Colon (tissue), 2 donors: ENCODE measurements at regions not wholly inside any gene's neighbourhood (a gene's known extent, or its start where the extent isn't known, plus 50 kb on each side); places are given as distances from the start of the nearest gene placed in this dataset.
"Not testable (repeated sequence)": the region's sequence is repeated elsewhere in the genome, so short reads cannot be mapped to it uniquely, and the experiment has no call there.

ENCODE experiments used
- FAIRE-seq: peaks from 2 replicates; lab custom pipeline; 2012; peaks lifted over from hg19 to GRCh38; lab: Jason Lieb, UNC
- donor health status: control.
- donor health status: control.

- FAIRE-seq = not testable (repeated sequence)
Measured at GRCh38 chr1:196002296-196002695, 605.9 kb downstream of the KCNT2 start.

DNA sequence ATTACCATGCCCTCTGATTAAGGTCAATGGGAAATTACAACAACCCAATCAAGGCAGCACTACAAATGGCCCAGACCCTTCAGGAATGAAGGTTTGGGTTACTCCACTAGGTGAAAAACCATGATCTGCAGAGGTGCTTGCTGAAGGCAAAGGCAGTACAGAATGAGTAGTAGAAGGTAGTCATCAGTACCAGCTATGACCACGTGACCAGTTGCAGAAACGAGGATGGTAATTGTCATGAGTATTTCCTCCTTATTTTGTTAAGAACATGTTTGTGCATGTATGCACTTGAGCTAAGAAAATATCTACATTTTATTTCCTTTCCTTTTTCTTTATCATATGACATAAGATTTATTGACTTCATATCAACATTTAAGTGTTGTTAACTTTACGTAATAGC lies 607.1 kb downstream of the KCNT2 start:
- FAIRE-seq = no peak

DNA sequence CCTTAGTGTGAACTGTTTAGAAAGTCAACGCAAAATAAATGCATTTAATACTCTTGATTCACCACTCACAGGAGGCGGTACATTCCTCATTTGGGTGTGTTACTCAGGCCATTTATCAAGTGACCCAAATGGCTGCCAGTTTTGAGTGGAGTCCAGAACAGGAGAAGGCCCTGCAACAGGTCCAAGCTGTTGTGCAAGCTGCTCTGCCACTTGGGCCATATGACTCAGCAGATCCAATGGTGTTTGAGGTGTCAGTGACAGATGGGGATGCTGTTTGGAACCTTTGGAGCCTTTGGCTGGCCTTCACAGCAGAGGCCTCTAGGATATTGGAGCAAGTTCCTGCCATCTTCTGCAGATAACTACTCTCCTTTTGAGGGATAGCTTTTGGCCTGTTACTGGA lies 609.2 kb downstream of the KCNT2 start:
- FAIRE-seq = no peak

DNA sequence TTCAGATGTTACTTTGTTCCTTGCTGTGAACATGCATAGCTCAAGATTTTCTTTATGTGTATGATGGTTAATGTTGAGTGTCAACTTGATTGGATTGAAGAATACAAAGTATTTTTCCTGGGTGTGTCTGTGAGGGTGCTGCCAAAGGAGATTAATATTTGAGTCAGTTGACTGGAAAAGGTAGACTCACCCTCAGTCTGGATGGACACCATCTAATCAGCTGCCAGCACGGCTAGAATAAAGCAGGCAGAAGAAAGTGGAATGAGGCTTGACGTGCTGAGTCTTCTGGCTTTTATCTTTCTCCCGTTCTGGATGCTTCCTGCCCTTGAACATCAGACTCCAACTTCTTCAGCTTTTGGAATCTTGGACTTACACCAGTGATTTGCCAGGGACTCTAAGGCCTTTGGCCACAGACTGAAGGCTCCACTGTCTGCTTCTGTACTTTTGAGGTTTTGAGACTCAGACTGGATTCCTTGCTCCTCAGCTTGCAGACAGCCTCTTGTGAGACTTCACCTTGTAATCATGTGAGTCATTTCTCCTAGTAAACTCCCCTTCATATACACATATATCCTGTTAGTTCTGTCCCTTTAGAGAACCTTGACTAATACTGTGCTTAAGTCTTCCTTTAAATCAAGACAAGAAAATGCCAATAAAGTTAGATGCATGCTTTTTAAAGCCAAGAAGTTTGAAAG lies 626.6 kb downstream of the KCNT2 start:
- no peak for FAIRE-seq

DNA sequence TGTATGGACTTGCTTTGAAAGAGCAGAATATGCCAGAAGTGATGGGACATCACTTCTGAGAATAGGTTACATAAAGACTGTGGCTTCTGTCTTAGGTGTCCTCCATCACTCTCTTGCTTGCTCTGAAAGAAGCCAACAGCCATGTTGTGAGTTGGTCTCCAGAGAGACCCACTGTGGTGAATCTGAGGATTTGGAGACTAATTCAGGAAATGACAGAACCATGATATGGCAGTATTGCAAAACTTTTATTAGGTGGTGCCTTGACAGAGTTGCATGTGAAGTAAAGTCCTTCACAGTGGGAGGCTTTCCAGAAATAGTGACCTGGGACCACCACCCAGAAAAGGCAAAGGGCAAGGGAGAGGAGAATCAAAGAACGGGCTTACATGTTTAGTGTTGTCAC lies 628.6 kb downstream of the KCNT2 start:
- FAIRE-seq = no peak

GRCh38 chr1:195973311-195973904 lies 634.8 kb downstream of the KCNT2 start:
- FAIRE-seq = no peak

- FAIRE-seq = no peak
Measured at GRCh38 chr1:195971589-195971988, 636.7 kb downstream of the KCNT2 start.

DNA sequence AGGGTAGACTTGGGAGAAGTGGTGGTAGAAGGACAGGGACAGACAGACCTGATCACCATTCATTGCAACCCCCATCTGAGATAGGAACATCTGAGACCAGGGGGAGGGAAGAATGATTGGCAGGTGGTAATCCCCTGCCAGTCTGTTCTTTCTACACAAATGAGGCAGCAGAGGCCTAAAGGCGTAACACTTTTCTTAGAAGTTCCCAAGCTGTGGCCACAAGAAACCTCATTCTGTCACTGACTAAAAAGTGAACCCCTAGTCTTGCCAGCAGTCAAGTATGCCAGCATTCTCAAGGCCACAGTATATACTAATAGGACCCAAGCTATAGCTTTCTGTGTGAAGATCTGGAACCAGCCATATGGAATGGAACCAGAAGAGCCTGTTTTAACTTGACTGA lies 638.0 kb downstream of the KCNT2 start:
- FAIRE-seq = no peak

DNA sequence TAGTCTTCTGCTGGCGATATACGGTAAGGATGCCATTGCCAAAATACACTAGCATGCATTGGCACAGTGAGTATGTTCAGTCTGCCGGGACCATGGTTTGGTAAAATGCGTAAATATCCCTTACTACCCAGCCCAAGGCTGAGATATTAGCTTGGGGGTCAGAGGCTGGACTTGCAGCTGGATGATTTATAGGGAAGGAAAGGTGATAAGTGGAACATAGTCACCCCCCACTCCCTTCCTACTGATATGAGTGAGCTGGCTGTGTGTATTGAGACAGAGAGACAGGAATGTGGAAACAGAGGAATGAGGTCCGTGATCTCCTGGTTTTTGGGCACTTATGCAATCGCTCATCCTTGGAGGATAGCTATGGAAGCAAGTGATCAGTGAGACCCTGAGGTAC lies 642.8 kb downstream of the KCNT2 start:
- FAIRE-seq = no peak

DNA sequence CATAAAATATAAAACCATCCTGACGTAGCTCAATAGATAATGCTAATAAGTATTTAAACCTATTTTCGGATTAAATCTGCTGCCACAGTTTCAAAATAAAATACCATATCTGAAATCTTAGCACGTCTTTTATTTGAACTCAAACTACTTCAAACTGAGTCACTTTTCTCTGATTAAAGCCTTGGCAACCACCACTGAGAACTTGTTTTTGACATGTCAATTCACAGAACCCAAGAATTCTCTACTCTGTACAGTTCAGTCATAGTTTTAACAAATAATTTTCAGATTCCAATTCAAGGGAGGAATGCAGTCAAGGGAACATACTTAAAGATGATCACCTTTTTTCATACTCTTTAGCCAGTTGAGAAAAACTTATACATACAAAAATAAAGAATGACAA lies 643.2 kb downstream of the KCNT2 start:
- no peak for FAIRE-seq

GRCh38 chr1:195964516-195964915 lies 643.7 kb downstream of the KCNT2 start:
- FAIRE-seq = no peak

GRCh38 chr1:195962051-195962450 lies 646.2 kb downstream of the KCNT2 start:
- FAIRE-seq = no peak

DNA sequence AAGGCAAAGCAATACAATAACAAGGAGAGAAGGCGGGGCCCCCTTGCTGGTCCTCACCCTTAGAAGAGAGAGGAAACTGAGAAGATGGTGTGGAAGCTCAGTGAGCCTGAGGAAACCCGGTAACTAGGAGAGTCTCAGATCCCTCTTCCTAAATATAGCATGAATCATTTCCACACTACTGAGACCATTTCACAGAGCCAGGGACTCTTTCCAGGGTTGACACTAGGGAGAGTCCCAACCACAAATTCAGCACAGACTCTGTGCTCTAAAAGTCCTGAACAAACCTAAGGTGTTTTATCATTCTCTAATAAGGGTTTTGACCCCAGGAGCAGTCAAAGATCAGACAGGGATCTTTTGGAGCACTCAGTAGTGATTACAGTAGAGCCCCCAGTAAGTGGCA lies 647.7 kb downstream of the KCNT2 start:
- FAIRE-seq = no peak

- FAIRE-seq = no peak
Measured at GRCh38 chr1:195958131-195958530, 650.1 kb downstream of the KCNT2 start.

GRCh38 chr1:195956845-195957244 lies 651.4 kb downstream of the KCNT2 start:
- FAIRE-seq = no peak

DNA sequence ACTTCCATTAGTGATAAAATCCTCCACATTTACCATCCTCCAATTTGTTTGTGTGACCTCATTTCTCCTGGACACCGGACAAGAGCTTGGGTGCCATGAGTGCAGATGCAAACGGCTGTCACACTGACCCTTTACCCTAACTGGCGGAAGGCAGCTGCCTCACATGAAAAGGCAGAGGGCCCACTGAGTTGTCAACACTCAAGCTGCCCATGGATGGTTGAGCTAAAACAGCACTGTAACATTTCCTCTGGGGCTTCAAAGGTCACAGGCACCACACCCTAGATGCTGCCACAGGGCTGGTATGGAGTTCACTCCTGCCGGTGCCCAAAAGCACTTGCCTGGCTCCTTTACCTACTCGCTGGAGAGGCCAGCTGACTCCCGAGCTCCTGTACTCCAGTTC lies 653.4 kb downstream of the KCNT2 start:
- no peak for FAIRE-seq

- FAIRE-seq = no peak
Measured at GRCh38 chr1:195951313-195951712, 656.9 kb downstream of the KCNT2 start.

GRCh38 chr1:195948123-195948895 lies 659.9 kb downstream of the KCNT2 start:
- FAIRE-seq = no peak

- no peak for FAIRE-seq
Measured at GRCh38 chr1:195946500-195946899, 661.7 kb downstream of the KCNT2 start.

GRCh38 chr1:195941795-195942194 lies 666.4 kb downstream of the KCNT2 start:
- FAIRE-seq = no peak

DNA sequence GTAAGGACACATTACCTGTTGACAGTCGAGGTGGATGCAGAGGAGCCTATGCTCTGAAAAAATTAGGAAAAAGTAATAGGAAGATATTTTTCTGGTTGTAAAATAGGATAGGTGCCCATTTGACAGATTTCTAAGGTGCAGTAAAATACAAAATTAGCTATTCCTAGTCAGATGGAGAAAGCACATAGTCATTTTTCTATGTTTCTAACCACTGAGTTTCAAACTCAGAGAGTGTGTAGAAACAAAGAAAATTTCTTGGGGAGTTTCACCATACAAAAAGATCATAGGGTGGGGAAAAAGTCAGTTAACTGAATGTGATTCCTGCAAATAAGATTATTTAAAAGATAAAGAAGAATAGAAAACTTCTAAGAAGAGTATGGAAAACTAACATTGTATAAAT lies 666.9 kb downstream of the KCNT2 start:
- no peak for FAIRE-seq

DNA sequence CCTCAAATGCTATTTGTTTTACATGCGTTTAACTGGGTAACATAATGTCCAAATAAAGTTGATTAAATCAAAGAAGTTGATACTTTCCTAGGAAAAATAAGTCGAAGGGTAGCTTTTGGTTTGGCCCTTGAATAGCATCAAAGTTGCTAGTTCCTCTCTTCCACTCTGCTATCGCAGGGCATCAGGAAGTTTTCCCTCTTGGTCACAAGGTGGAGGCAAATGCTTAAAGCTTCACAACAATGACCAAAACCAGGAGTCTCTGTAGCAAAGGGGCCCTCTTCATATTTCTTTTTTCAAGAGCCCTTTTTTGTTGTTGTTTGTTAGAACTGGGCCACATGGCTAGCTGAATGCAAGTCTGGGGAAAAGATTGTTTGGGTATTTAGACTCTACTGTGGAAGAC lies 668.4 kb downstream of the KCNT2 start:
- FAIRE-seq = no peak

DNA sequence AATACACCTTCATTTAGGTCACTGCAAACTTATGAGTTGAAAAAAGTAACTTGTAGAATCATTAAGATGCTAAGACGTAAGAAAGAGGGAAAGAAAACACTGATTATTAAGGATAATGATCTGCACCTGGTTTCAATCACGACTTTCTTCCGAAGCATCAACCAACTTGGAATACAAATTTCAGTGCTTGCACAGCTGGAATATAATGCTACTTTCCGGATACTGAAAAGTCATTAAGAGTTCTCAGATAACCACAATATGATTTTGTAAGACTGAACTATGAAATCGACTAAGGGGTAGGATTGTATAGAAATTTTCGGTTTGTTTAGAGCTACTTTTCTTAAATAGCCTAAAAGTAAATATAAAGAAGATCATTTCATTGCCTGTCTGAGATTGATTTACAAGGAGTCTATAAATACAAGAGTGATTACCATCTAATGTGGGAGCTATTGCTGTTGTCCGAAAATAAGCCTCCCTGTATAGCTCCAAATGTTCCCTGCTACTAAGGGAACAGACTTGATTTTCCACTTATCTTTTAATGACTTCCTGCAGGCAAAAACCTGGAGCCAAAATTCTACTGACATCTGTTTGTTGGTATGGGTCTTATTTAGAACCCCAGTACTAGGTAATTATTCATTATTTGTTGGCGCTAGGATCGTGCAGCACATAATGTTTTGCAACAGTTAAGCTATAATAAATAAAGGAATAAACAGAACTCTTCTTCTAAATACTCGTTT lies 673.3 kb downstream of the KCNT2 start:
- FAIRE-seq = no peak
